ENCODE measurements at regions not wholly inside any gene's neighbourhood (a gene's known extent, or its start where the extent isn't known, plus 50 kb on each side); places are given as distances from the start of the nearest gene placed in this dataset.

- no peaks in the 10 kb centered on the region for H3K36me3 ChIP-seq (ENCODE audit: control insufficient read depth, insufficient read depth, low read length)
- H4K20me1 ChIP-seq (ENCODE audit: control insufficient read depth, extremely low read depth, insufficient read depth, low read length) = no peaks in the 10 kb centered on the region
- H3K4me2 ChIP-seq (ENCODE audit: extremely low read depth, insufficient read depth, low read length) = no peak overlapping the region
- H2AFZ ChIP-seq (ENCODE audit: low read length) = no peak overlapping the region
- no peaks in the 10 kb centered on the region for H3K4me1 ChIP-seq (ENCODE audit: control insufficient read depth, extremely low read depth, insufficient read depth, low read length)
- H3K27me3 ChIP-seq (ENCODE audit: control insufficient read depth, insufficient read depth, low read length) = no peaks in the 10 kb centered on the region
- no peak overlapping the region for H3K27ac ChIP-seq (ENCODE audit: insufficient read depth, low read length)
- DNase-seq (ENCODE audit: low read depth in 2 of 2) = no peak
- H3K9me3 ChIP-seq (ENCODE audit: control insufficient read depth, insufficient read depth, low read depth, low read length) = no peaks in the 10 kb centered on the region
- H3K79me2 ChIP-seq (ENCODE audit: control insufficient read depth, insufficient read depth, low read length) = no peaks in the 10 kb centered on the region
- H3K4me3 ChIP-seq (replicated peaks in 1 of 4; ENCODE audit: control extremely low read depth in 1 of 4, insufficient read depth in 1 of 4, low read depth in 3 of 4, low read length in 4 of 4) = no peak overlapping the region
- H3K9ac ChIP-seq (ENCODE audit: insufficient read depth, low read length) = no peak overlapping the region
- TF ChIP-seq EZH2 (IDR thresholded peaks at IDR 0.05; ENCODE audit: low read length, missing control alignments) (no peak), CTCF (conservative IDR thresholded peaks at IDR 0.05 in 1 of 2, IDR thresholded peaks at IDR 0.05 in 1 of 2; ENCODE audit: low read depth in 1 of 2, low read length in 2 of 2) (no peak)
Measured at GRCh38 chr6:90714319-90714718, 127.4 kb upstream of the MAP3K7 start.

GRCh38 chr6:90712114-90712513, 125.2 kb upstream of the MAP3K7 start:
- Histone ChIP-seq H2AFZ (ENCODE audit: low read length) (no peak overlapping the region), H3K4me1 (ENCODE audit: control insufficient read depth, extremely low read depth, insufficient read depth, low read length) (no peaks in the 10 kb centered on the region), H3K9me3 (ENCODE audit: control insufficient read depth, insufficient read depth, low read depth, low read length) (no peaks in the 10 kb centered on the region), H3K9ac (ENCODE audit: insufficient read depth, low read length) (no peak overlapping the region), H3K27ac (ENCODE audit: insufficient read depth, low read length) (no peak overlapping the region), H4K20me1 (ENCODE audit: control insufficient read depth, extremely low read depth, insufficient read depth, low read length) (no peaks in the 10 kb centered on the region), H3K4me2 (ENCODE audit: extremely low read depth, insufficient read depth, low read length) (no peak overlapping the region), H3K27me3 (ENCODE audit: control insufficient read depth, insufficient read depth, low read length) (no peaks in the 10 kb centered on the region), H3K79me2 (ENCODE audit: control insufficient read depth, insufficient read depth, low read length) (no peaks in the 10 kb centered on the region), H3K4me3 (replicated peaks in 1 of 4; ENCODE audit: control extremely low read depth in 1 of 4, insufficient read depth in 1 of 4, low read depth in 3 of 4, low read length in 4 of 4) (no peak overlapping the region), H3K36me3 (ENCODE audit: control insufficient read depth, insufficient read depth, low read length) (no peaks in the 10 kb centered on the region)
- peak; percentile 24 to 41 for DNase-seq (ENCODE audit: low read depth in 2 of 2)
- TF ChIP-seq CTCF (conservative IDR thresholded peaks at IDR 0.05 in 1 of 2, IDR thresholded peaks at IDR 0.05 in 1 of 2; ENCODE audit: low read depth in 1 of 2, low read length in 2 of 2) (no peak), EZH2 (IDR thresholded peaks at IDR 0.05; ENCODE audit: low read length, missing control alignments) (no peak)

- Histone ChIP-seq H3K9me3 (ENCODE audit: control insufficient read depth, insufficient read depth, low read depth, low read length) (no peaks in the 10 kb centered on the region), H3K4me3 (replicated peaks in 1 of 4; ENCODE audit: control extremely low read depth in 1 of 4, insufficient read depth in 1 of 4, low read depth in 3 of 4, low read length in 4 of 4) (no peak overlapping the region), H3K79me2 (ENCODE audit: control insufficient read depth, insufficient read depth, low read length) (no peaks in the 10 kb centered on the region), H3K27me3 (ENCODE audit: control insufficient read depth, insufficient read depth, low read length) (no peaks in the 10 kb centered on the region), H3K4me2 (ENCODE audit: extremely low read depth, insufficient read depth, low read length) (no peak overlapping the region), H3K4me1 (ENCODE audit: control insufficient read depth, extremely low read depth, insufficient read depth, low read length) (no peaks in the 10 kb centered on the region), H4K20me1 (ENCODE audit: control insufficient read depth, extremely low read depth, insufficient read depth, low read length) (no peaks in the 10 kb centered on the region), H3K9ac (ENCODE audit: insufficient read depth, low read length) (no peak overlapping the region), H3K36me3 (ENCODE audit: control insufficient read depth, insufficient read depth, low read length) (no peaks in the 10 kb centered on the region), H3K27ac (ENCODE audit: insufficient read depth, low read length) (no peak overlapping the region), H2AFZ (ENCODE audit: low read length) (no peak overlapping the region)
- DNase-seq (ENCODE audit: low read depth in 2 of 2) = peak in 1 of 2 donors; percentile 8
- TF ChIP-seq CTCF (conservative IDR thresholded peaks at IDR 0.05 in 1 of 2, IDR thresholded peaks at IDR 0.05 in 1 of 2; ENCODE audit: low read depth in 1 of 2, low read length in 2 of 2) (no peak), EZH2 (IDR thresholded peaks at IDR 0.05; ENCODE audit: low read length, missing control alignments) (no peak)
Measured at GRCh38 chr6:90709431-90709996, 122.6 kb upstream of the MAP3K7 start.

All from fibroblast of lung (primary cell).